Stimulated activated CD8-positive, alpha-beta memory T cell treated with anti-CD3 and anti-CD28 coated beads, Interleukin-4, amount 100 ng/mL, for 24 hours (primary cell): ENCODE measurements at regions not wholly inside any gene's neighbourhood (a gene's known extent, or its start where the extent isn't known, plus 50 kb on each side); places are given as distances from the start of the nearest gene placed in this dataset.

Experiments used
- DNase-seq: peaks from one replicate; pipeline ENCODE4 v3.0.0-alpha.2; 2020; ENCODE audit warnings: low read depth

DNA sequence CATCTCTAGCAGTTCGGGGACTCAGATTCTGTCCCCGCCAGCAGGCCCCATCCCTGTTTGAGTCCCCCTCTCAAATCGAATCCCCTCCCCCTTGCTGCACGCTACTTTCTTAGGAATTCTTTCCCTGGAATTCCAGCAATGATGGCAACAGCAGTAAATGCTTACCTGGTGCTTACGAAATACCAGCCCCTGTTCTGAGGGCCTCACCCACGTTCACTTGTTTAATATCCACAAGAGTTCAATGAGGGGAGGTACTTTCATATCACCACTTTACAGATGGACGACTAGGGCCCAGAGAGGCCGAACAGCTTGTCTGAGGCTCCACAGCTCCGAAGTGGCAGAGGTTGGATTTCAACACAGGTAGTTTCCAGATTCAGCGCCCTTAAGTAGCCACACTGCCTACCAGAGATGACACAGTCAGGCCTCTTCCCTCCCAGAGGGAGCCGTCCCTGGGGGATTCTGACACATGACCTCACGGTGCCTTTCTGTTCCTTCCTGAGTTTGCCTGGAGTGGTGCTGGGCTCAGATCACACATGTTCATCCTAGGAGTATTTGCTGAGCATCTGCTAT is 120.7 kb upstream of the GSE1 start:
- no peak for DNase-seq

DNA sequence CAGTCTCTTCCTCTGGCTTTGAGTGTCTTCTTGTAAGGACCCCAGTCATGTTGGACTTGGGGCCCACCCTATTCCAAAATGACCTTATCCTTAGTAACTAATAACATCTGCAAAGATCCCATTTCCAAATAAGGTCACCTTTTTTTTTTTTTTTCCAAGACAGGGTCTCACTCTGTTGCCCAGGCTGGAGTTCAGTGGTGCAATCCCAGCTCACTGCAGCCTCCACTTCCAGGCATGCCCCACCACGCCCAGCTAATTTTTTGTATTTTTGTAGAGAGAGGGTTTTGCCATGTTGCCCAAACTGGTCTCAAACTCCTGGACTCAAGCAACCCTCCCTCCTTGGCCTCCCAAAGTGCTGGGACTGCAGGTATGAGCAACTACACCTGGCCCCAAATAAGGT is 118.8 kb upstream of the GSE1 start:
- DNase-seq, result no peak

DNA sequence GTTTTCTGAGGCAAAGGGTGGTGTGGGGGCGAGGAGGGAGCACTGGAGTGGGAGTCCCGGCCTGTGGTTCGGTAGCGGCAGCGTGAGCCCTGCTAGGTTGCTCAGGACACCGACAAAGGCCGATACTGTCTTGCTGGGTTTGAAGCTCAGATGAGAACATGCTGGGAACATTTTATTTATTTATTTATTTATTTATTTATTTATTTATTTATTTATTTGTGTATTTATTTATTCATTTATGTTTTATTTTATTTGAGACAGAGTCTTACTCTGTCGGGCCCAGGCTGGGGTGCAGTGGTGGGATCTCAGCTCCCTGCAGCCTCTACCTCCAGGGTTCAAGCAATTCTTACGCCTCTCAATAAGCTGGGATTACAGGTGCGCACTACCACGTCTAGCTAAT is 117.9 kb upstream of the GSE1 start:
- no peak for DNase-seq

DNA sequence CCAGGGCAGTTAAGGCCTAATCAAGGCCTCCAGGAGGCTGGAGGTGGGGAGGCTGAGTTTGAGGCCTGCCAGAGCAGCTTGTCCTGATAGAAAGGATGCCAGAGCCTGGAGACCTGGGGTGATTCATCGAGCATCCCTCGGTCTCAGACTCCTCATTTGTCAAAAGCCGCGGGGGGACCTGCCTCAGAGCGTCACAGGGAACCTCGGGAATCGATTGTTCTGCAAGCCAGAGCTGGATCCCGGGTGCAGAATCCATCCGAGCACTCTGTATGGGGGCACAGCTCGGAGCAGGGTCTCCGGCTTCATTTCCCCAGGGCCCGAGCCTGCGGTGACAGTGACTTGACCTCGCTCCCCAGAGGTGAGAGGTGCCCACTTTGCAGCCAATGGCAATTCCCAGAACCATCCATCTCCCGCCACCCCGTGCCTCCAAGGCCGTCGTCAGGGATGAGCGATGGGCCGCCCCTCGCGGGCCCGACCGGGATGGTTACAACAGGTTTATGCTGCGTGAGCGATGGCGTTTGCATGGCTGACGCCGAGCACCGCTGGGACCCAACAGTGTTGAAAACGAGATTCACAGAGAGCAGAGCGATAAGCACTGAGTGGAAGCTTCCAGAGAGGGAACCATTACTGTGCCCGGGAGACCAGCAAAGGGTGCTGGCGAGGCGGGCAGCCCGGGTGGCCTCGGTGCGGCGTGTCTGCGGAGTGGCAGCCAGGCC is 117.1 kb upstream of the GSE1 start:
- no peak for DNase-seq

DNA sequence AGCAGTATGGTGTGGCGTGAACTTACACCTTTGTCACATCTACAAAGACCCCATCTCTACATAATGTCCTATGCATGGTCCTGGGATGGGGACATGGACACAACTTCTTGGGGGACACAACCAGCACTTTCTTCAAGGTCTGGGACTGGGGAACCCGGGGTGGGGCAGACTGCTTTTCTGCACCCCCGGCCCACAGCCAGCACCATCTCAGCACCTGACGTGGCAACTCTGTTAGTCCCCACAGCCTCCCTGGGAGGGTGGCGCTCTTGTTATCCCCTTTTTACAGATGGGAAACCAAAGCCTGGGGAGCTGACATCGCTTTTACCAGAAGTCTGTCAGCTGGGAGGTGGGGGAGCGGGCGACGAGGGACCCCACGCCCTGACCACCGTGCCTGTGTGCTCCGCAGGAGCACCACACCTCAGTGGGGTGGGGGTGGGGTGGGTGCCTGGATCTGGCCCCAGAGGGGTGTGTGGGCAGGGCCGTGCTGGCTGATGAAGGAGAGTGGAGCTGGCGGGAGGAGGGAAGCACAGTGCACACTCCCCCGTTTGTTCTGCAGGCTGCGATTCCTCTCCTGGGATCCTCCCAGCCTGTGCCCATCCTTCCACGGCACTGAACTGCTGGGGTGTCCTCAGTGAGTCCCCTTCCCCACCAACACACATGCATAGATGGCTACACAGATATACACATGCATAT is 115.4 kb upstream of the GSE1 start:
- no peak for DNase-seq

DNA sequence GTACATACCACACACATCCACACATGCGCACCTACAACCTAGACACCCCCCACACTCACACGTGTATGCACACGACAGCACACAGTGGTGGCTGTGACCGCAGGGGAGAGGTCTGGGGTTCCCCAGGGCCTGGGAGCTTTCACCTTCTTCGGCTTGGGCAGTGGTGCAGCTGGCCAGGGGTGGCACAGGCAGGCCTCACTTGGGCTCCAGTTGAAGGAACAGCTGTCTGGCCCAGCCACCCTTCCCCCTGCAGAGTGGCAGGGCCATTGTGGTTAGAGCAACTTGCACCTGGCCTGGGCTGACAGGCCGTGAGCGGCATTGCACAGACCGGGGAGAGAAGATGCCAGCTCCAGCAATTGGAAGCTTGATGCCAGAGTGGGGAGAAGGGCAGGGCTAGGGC is 114.5 kb upstream of the GSE1 start:
- DNase-seq, result no peak

DNA sequence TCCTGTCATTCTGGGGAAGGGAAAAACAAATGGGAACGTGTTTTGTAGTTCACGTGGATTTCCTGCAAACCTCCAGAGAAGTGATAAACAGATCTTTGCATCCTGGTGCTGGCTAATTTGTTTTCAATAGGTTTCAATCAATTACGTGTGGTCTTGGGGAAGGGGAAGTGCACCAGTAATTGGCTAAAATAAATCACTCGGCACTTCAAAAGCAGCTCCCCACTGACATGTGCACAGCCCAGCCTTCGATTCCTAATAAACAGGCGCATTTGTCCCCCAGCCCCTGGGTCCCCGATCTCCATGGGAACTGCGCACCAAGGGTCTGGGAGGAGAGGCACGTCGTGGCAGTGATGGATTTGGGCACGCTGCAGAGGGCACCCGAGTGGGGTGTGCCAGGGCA is 112.9 kb upstream of the GSE1 start:
- no peak for DNase-seq

DNA sequence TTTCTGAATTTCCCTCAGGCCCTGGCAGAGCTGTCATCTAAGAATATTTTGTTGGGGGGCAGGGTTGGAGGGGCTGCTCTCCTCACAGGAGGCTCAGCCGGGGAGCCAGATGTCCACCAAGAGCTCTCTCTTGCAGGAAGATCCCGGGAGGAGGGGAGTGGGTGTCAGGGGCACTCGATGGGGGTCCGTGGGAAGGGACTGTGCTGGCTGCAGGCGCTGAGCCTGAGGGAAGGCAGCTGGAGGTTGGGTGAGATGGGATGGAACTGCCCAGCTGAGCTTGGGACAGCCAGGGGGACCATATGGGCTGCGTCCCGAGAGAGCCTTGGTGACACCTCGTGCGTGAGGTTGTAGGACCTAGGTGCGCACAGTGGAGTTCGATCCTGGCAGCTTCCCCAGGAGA is 111.2 kb upstream of the GSE1 start:
- no peak for DNase-seq

DNA sequence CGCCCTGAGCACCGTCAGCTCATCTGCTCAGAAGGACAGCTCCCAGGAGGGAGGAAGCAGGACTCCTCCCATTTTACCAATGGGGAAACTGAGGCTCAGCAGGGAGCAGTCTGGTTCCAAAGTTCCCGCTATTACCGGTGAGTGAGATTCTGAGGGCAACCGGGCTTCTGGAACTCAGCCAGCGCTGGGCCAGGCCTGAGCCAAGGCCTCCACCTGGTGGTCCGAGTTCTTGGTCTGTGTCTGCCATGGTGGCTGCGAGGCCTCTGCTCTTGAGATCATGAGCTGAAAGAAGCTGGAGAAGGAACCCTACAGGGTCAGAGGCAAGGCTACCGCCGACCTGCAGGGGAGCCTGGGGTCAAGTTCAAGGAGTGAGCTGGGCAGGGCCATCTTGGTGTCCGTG is 110.8 kb upstream of the GSE1 start:
- DNase-seq, result no peak

DNA sequence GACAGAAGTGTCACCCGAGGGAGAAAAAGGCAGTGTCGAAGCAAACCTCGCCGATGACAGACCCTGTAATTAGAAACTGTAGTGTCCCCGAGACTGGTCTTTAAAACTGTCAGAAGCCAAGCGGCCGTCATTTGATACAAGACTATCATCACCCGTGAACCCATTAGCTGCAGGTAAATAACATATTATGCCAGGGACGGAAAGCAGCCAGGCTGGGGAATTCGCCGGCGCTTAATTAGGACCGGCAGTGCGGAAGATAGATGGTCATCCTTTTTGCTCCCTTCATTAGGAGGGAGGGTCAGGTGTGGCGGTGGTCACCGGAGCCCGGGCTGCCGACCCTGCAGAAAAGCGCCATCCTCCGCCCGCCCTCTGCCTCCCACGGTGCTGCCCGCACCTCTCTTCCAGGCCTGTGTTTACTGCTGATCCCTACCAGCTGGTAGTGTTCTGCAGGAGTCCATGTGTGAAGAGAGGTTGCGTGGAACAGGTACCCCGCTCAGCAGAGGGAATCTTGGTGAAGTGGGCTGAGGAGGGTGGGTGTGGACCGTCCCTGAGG is 109.4 kb upstream of the GSE1 start:
- DNase-seq, result no peak

DNA sequence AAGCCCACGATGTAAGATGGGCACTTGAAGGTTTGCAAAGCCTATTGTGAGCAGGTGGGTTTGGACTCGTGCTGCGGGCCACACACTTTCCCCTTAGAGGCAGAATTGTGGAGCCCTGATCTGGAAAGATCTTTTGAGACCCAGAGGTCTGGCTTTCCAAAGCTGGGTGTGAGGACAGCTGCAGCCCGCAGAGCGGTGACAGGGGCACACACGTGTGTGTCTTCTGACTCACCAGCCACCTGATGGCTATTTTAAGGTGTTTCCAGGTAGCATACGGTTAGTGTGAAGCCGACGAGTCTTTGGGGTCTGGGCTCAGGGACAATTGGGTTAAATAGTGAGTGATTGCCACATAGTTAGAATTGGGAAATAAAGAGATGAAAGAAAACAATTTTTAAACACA is 108.9 kb upstream of the GSE1 start:
- no peak for DNase-seq

DNA sequence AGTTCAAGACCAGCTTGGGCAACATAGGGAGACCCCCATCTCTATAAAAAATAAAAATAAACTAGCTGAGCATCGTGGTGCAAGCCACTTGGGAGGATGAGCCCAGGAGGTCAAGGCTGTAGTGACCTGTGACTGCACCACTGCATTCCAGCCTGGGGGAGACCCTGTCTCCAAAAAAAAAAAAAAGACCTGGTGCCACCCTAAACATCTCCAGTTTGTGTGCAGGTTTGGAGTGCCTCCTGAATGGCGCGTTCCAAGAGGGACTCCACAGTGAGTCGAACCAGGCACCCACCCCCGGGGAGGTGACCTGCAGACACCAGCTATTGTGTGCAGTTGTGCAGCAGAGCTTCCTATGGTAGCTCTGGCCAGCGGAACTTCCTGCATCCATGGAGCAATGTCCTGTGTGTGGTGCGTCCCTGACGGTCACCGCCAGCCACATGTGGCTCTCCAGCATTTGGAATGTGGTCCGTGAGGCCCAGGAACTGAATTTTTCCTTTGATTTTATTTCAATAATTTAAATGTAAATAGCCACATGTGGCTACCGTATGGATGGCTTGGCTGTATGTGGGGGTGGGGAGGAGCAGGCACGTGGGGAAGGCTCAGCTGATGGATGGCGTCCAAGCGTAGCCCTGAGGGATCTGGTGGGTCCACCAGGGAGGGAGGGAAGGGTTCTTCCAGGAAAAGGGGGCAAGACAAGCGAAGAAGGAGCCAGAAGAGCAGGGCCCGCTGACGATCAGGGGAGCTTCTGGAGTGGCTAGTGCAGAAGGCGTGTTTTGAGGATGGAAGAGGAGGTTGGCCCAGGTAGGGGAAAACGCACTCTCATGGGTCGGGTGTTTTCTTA is 107.1 kb upstream of the GSE1 start:
- no peak for DNase-seq

DNA sequence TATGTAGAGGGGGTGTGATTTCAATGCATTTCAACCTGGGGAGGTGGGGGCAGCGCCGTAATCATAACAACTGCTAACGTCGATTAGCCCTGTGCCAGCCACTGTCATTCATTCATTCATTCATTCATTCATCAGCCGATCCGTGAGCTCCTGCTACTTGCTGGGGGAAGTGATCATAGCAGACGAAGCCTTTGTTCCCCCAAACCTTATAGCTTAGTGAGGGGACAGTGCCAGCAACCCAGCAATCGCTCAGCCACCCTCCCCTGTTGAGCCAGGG is 106.5 kb upstream of the GSE1 start:
- DNase-seq, result no peak

DNA sequence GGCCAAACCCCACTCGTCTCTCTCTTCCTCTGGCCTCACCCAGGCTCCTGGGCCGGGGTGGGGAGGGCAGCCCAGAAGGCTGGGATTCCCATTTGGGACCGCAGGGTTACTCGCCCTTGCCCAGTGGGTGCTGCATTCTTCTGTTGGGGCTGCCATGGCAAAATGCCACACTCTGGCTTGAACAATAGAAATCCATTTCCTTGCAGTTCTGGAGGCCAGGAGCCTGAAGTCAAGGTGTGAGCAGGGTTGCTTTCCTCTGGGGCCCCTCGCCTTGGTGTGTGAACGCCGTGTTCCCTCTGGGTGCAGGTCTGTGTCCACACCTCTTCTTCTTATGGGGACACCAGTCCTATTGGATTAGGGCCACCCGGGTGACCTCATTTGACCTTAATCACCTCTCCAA is 105.8 kb upstream of the GSE1 start:
- no peak for DNase-seq

DNA sequence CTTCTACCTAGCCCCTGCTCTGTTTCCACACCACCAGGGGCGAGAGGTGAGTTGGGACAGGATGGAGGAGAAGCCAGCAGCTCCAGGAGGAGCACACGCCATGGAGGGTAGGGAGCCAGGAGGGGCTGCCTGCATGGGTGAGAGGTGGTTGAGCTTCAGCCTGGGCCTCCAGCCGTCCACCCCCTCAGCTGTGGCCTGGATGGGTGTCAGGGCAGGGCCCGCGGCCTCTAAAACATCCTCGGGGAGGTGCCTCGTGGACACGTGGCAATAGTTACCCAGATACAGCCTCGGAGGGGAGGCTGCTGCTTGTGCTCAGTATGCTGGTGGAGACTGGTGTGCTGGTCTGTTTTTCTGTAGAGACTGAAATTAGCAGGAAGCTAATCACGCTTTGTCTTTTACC is 104.7 kb upstream of the GSE1 start:
- no peak for DNase-seq

DNA sequence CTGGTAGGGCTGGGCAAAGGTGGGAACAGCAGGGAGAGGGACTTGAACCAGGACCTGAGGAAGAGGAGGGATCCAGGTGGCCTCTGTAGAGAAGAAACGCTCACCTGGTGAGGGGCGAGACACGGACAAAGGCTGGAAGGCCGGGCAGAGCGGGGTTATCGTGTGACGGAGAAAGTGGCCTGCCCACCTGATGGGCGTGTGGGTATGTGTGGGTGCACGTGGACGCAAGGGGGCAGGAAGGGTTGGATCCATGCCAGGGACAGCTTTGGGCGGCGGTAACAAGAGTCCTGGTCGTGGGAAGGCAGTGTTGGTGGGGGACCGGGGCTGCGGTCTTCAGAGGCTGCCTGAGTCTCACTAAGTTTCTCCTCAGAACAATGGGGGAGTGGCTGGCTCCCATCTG is 104.1 kb upstream of the GSE1 start:
- DNase-seq, result no peak

DNA sequence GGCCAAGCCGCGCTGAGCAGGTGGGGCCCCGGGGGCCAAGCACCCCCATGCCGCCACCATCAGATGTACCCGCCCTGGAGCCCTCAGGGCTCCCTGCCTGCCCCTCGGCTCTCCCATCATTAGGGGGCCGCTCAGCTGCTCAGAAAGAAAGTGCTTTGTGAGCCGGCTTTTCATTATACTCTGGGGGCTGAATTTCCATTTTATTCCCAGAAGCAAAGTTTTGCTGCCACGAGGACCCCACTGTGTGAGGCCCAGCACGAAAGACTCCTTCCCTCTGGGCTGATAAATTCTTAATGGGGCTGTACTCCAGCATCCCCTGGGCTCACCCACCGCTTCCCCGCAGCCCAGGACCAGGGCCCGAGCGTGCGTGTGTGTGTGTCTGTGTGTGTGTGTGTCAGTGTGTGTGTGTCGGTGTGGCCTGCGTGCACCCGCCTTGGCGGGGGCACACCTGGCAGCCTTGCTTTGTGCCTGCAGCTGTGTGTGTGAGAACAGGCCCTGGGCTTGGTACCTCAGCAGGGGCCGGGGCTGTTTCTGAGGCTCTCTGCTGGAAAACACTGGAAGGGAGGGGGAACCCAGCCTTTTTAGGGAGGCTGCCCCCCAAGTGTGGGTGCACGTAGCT is 103.0 kb upstream of the GSE1 start:
- no peak for DNase-seq

DNA sequence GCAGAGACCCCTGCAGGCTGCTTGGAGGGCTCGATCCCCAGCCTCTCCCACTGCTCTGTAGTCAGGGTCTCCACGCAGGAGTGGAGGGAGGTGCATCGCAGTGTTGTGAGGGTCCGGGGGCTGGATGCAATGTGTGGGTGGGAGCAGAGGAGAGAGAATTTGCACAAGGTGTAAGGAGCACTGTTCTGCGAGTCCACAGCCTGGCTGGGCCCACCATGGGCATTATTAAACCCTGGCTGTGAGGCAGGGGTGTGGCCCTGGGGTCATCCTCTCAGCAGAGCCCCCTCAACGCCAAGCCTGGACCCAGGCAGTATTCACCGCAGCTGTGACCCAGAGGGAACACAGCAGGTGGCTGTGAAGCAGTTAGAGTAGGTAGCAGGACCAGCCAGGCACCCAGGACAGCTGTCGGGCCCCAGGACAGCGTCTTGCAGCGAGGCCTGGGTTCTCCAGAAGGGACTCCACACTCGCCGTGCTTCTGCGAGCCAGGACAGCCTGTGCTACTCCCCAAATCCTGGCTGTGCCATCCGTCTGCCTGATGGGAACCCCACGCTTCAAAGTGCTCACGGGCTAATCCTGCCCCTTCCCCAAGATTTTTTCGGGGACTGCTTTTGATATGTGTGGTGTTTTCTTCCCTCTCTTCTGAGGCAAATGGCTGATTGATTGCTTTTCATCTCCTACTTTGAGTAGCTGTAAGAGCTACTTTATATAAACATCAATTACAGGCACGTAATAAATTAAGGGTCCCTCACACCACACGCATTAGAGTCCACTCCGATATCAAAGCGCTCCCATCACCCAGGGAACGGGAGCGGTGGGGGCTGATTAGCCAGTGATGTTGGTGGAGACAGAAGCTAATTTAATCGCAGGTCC is 100.9 kb upstream of the GSE1 start:
- no peak for DNase-seq

DNA sequence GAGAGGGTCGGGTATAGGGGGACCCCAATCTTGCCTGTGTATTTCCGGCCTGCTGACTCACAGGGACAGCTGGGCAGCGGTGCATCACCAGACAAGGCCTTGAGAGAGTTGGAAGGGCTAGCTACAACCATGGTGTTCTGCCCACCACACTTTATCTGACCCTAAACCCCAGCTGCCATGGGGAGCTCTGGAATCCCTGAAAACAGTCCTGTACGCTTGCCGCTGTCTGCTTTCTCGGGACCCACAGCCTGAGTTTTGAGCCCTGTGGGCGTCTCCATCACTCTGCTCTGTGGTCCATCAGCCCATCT is 100.4 kb upstream of the GSE1 start:
- DNase-seq, result no peak

DNA sequence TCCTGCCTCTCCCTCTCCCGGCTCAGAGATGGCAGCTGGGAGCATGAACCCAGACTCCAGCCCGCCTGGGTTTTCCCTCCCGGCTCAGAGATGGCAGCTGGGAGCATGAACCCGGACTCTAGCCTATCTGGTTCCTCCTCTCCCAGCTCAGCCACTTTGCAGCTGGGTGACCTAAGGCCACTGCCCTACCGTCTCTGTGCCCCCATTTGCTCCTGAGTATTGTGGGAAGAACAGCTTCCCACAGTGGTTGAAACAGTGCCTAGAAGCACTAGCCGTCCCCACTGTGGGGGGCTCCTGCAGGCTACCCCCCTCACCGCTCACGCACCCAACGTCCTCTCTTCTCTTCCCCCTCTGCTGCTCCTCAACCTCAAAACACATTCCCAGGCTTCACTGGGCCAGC is 99.9 kb upstream of the GSE1 start:
- no peak for DNase-seq

DNA sequence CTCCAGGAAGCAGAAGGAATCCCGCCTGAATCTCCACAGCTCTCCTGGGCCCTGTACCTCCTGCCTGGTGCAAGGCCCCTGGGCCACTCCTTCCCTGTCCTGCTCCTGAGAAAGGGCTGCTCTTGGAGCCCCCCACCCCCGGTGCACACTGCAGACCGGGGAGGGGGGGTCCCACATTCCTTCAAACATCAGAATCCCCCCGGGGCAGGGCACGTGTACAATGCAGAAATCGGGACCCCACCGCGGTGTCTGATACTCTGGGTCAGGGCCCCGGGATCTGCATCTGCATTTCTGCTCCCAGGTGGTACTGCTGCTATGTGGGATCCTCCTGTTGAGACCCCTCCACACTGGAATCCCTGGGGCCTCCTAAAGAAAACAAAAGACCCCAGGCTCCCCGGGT is 99.5 kb upstream of the GSE1 start:
- DNase-seq, result no peak

DNA sequence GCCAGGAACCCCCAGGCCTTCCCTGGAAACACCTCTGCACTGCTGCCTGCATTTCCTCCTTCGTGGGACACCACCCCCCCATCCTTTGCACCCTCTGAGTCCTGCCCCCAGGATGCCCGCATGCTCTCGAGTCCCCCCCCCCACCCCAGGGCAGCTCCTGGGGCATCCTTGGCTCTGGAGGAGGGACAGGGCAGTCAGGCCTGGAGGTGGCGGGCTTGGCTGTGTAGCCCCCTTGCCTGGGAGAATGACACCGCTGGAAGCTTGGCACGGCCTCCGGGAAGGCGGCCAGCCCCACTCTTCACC is 98.9 kb upstream of the GSE1 start:
- no peak for DNase-seq
